A549 (cell line): ENCODE measurements at regions not wholly inside any gene's neighbourhood (a gene's known extent, or its start where the extent isn't known, plus 50 kb on each side); places are given as distances from the start of the nearest gene placed in this dataset.

Experiments
- ATAC-seq, 2 experiments: fragments of 200-7000 bp in 1 of 2; fragments of >200 bp in 1 of 2; cut with Nextera tagmentation in 1 of 2; cut with Tn5 transposase in 1 of 2; 3 replicates each; pipeline versions ENCODE4 v1.8.0 to v1.9.1; 2018 to 2020; ENCODE audit warnings: mild to moderate bottlenecking in 1 of 2, moderate library complexity in 1 of 2
- CTCF ChIA-PET: fragments of 300-600 bp; sonication (Branson Sonifier 250); formaldehyde crosslinking; extraction: SDS; loops from one replicate; lab custom pipeline; 2021; ENCODE audit warnings: antibody characterized with exemption, inconsistent platforms; lab: Yijun Ruan, JAX
- POLR2A ChIA-PET: fragments of 350-600 bp; formaldehyde crosslinking; extraction: SDS; loops from one replicate; lab custom pipeline; 2021; ENCODE audit warnings: antibody characterized with exemption, inconsistent platforms; lab: Yijun Ruan, JAX
- DNase-seq, 2 experiments: peaks; one replicate each; pipeline versions ENCODE4 v3.0.0 to v3.0.0-alpha.2; 2011 to 2016; ENCODE audit warnings: low read depth in 1 of 2, low spot score in 1 of 2
- FAIRE-seq: peaks from 2 replicates; lab custom pipeline; 2011; peaks lifted over from hg19 to GRCh38; lab: Jason Lieb, UNC
- H3K27ac ChIP-seq, 2 experiments: fragments of >200 bp; sonication (Bioruptor Twin); formaldehyde crosslinking; 3 replicates each; pipeline ENCODE4 v1.5.1; 2016 to 2017
- H3K4me1 ChIP-seq: fragments of >200 bp; sonication (Bioruptor Twin); formaldehyde crosslinking; 3 replicates; pipeline ENCODE4 v1.6.1; 2016
- H3K4me2 ChIP-seq: fragments of >200 bp; sonication (Bioruptor Twin); formaldehyde crosslinking; 3 replicates; pipeline ENCODE4 v1.6.1; 2016
- H3K4me3 ChIP-seq: fragments of >200 bp; sonication (Bioruptor Twin); formaldehyde crosslinking; 3 replicates; pipeline ENCODE4 v1.5.1; 2016
- H3K9me3 ChIP-seq: fragments of >200 bp; sonication (Bioruptor Twin); formaldehyde crosslinking; 3 replicates; pipeline ENCODE4 v1.6.1; 2016
- CHD2 ChIP-seq: fragments of 150-350 bp; IDR thresholded peaks from 2 replicates; pipeline ENCODE4 v1.6.1; 2014; ENCODE audit warnings: low read length; ENCODE audit not compliant: partially characterized antibody
- EHF ChIP-seq: fragments of 250-450 bp; sonication (Bioruptor Pico); IDR thresholded peaks from 2 replicates; pipeline ENCODE4 v1.5.0; 2020; ENCODE audit warnings: mild to moderate bottlenecking
- ESRRA ChIP-seq: fragments of 150-350 bp; IDR thresholded peaks from 2 replicates; pipeline ENCODE4 v1.6.1; 2014; ENCODE audit warnings: mild to moderate bottlenecking, low read length, borderline replicate concordance
- HEYL ChIP-seq: fragments of 250-450 bp; sonication (Bioruptor Pico); IDR thresholded peaks from 2 replicates; pipeline ENCODE4 v1.8.0; 2021; ENCODE audit warnings: mild to moderate bottlenecking, moderate library complexity
- HOXA7 ChIP-seq: fragments of 250-450 bp; sonication (Bioruptor Pico); IDR thresholded peaks from 2 replicates; pipeline ENCODE4 v1.5.0; 2020; ENCODE audit warnings: mild to moderate bottlenecking, moderate library complexity
- JUNB ChIP-seq: fragments of >200 bp; sonication (Bioruptor Twin); formaldehyde crosslinking; IDR thresholded peaks from 2 replicates; pipeline ENCODE4 v1.6.1; 2016
- MAFK ChIP-seq: fragments of 450-650 bp; IDR thresholded peaks from 2 replicates; pipeline ENCODE4 v1.6.1; 2014; ENCODE audit not compliant: partially characterized antibody
- MYC ChIP-seq: IDR thresholded peaks from 2 replicates; pipeline ENCODE4 v1.6.1; 2012; ENCODE audit warnings: mild to moderate bottlenecking, inconsistent platforms, low read length, improper control_type of control experiment, borderline replicate concordance
- NFE2L2 ChIP-seq: fragments of 150-350 bp; conservative IDR thresholded peaks from 2 replicates; pipeline ENCODE4 v1.6.1; 2014; ENCODE audit warnings: low read length
- NR3C1 ChIP-seq: fragments of >200 bp; sonication (Bioruptor Twin); formaldehyde crosslinking; IDR thresholded peaks from 3 replicates; pipeline ENCODE4 v1.6.1; 2017
- PHF8 ChIP-seq: fragments of 200-600 bp; sonication (generic); IDR thresholded peaks from 2 replicates; pipeline ENCODE4 v1.6.1; 2016; ENCODE audit warnings: low read depth, mild to moderate bottlenecking, antibody characterized with exemption, moderate library complexity, borderline replicate concordance
- POLR2A ChIP-seq: IDR thresholded peaks from 2 replicates; pipeline ENCODE4 v1.6.1; 2012; ENCODE audit warnings: mild to moderate bottlenecking, low read length
- POLR2AphosphoS2 ChIP-seq: conservative IDR thresholded peaks from 2 replicates; pipeline ENCODE4 v1.6.1; 2012; ENCODE audit warnings: low read length, improper control_type of control experiment, inconsistent platforms
- RCOR1 ChIP-seq: fragments of 150-350 bp; IDR thresholded peaks from 2 replicates; pipeline ENCODE4 v1.6.1; 2014; ENCODE audit warnings: antibody characterized with exemption, low read length, low read depth
- RFX5 ChIP-seq: fragments of 450-650 bp; IDR thresholded peaks from 2 replicates; pipeline ENCODE4 v1.7.1; 2014; ENCODE audit warnings: antibody characterized with exemption, mild to moderate bottlenecking, moderate library complexity
- RNF2 ChIP-seq: fragments of 200-600 bp; sonication (generic); IDR thresholded peaks from 2 replicates; pipeline ENCODE4 v1.6.1; 2016; ENCODE audit warnings: low read depth, mild to moderate bottlenecking, antibody characterized with exemption, moderate library complexity, borderline replicate concordance
- SREBF2 ChIP-seq: fragments of 450-650 bp; IDR thresholded peaks from 2 replicates; pipeline ENCODE4 v1.6.1; 2014; ENCODE audit warnings: mild to moderate bottlenecking, moderate library complexity
- TP53 ChIP-seq: fragments of 250-450 bp; sonication (Bioruptor Pico); IDR thresholded peaks from 2 replicates; pipeline ENCODE4 v1.5.0; 2021; ENCODE audit warnings: mild to moderate bottlenecking, moderate library complexity
- ZFP36 ChIP-seq: fragments of 450-650 bp; IDR thresholded peaks from 2 replicates; pipeline ENCODE4 v1.6.1; 2014; ENCODE audit warnings: borderline replicate concordance; ENCODE audit not compliant: partially characterized antibody
- WGBS: methylation state at CpG from one replicate; pipeline ENCODE4 v1.1.6; 2017; ENCODE audit errors: missing lambda C conversion rate; 5-methylcytosine and 5-hydroxymethylcytosine counted together
- TF ChIP-seq, protein P1 (sequence below): fragments of >200 bp; sonication (Bioruptor Twin); formaldehyde crosslinking; IDR thresholded peaks from 3 replicates; pipeline ENCODE4 v1.5.1; 2016
- TF ChIP-seq, protein P2 (sequence below): IDR thresholded peaks from 2 replicates; pipeline ENCODE4 v1.6.1; 2012
- TF ChIP-seq, protein P3 (sequence below): IDR thresholded peaks from 2 replicates; pipeline ENCODE4 v1.6.1; 2012

- no peak for TF ChIP-seq TP53
- TF ChIP-seq, all 56 proteins: peak for 0
Observed at GRCh38 chr12:90003688-90004087, 295.1 kb upstream of the ATP2B1 start (continued).

DNA sequence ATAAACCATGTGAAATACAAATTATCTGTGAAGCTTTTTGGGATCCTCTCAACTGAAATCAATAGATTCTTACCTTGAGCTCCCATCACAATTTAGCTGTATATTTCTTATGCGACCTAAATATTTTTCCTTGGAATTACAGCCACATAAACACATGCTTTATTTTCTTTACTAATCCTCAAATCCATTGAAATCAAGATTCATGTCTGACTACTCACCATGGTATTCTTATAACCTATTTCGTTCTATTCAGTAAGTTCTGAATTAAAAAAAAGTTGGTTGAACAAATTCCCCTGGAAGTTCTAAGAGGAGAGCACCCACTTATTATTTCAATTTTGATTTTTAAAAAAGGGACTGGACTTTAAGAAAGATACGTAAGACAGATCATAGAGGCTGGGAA lies 292.1 kb upstream of the ATP2B1 start:
- Histone ChIP-seq H3K27ac (no peak overlapping the region), H3K4me1 (no peaks in the 10 kb centered on the region), H3K9me3 (0 out of 3 replicates have a peak, but pooled peaks cover 3% of the 10 kb centered on the region), H3K4me3 (no peak overlapping the region), H3K4me2 (no peak overlapping the region)
- FAIRE-seq (no peak), DNase-seq (no peak), ATAC-seq (no peak)
- no peak for TF ChIP-seq SREBF2
- TF ChIP-seq MYC, result no peak
- CTCF ChIA-PET, result no interaction called here
- 80% methylated on average over 3 of the region's 3 CpGs for WGBS
- POLR2A ChIA-PET, result no interaction called here

DNA sequence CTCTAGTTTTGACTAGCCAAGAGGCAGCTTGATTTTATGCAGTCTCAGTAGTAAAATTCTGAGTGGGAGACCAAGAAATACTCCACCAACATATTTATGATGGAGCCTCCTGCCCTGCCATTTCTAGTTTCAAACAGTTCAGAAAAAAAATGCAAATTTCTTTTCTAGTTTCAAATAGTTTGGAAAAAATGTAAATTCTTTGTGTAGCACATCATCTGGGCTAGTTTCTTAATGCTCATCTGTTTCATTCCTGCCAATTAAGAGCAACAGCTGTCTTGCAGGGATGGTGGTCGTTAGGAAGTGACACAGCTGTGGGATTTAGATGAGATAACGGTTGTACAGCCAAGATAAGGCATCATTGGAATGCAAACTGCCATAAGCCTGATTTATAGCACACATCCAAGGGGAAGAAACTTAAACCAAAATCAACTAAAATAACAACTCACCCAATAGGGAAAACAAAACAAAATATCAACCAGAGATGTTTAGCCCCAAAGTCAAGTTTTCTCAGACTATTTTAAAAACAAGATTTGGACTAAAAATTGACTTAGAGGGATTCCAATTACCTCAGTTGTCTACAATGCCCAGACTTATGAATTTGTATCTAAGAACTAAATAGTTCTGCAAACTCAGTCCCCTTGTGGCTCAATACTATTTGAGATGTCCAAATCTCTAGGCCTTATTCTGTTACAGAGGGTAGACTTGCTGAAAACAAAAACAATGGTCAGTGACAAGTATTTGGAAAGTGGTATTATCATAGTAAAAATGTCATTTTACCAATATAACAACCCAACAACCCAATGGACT lies 291.3 kb upstream of the ATP2B1 start:
- ATAC-seq, result no peak
- WGBS, result 42% methylated on average over 2 of the region's 2 CpGs
- FAIRE-seq, result no peak
- TF ChIP-seq EHF (CRISPR knock-in tag) (no peak), NR3C1 (no peak)
- peaks cover 5% of the 10 kb centered on the region; the same call in 1 of the 3 replicates for H3K9me3 ChIP-seq
- H3K27ac ChIP-seq, result no peak overlapping the region
- ChIA-PET POLR2A (no interaction called here), CTCF (interaction anchor here (0.9 kb wide), 1 partner anchor 11 kb away, joined by 3 read pairs; no protein-coding TSS in a partner anchor)
- H3K4me3 ChIP-seq, result no peak overlapping the region
- H3K4me1 ChIP-seq, result no peaks in the 10 kb centered on the region
- DNase-seq, result no peak
- no peak overlapping the region for H3K4me2 ChIP-seq

GRCh38 chr12:89995870-89996269 lies 287.2 kb upstream of the ATP2B1 start:
- Histone ChIP-seq H3K9me3 (peaks cover 7% of the 10 kb centered on the region; the same call in 1 of the 3 replicates), H3K4me3 (no peak overlapping the region), H3K4me1 (no peaks in the 10 kb centered on the region), H3K4me2 (no peak overlapping the region), H3K27ac (no peak overlapping the region)
- TF ChIP-seq, protein P1, sequence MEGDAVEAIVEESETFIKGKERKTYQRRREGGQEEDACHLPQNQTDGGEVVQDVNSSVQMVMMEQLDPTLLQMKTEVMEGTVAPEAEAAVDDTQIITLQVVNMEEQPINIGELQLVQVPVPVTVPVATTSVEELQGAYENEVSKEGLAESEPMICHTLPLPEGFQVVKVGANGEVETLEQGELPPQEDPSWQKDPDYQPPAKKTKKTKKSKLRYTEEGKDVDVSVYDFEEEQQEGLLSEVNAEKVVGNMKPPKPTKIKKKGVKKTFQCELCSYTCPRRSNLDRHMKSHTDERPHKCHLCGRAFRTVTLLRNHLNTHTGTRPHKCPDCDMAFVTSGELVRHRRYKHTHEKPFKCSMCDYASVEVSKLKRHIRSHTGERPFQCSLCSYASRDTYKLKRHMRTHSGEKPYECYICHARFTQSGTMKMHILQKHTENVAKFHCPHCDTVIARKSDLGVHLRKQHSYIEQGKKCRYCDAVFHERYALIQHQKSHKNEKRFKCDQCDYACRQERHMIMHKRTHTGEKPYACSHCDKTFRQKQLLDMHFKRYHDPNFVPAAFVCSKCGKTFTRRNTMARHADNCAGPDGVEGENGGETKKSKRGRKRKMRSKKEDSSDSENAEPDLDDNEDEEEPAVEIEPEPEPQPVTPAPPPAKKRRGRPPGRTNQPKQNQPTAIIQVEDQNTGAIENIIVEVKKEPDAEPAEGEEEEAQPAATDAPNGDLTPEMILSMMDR, result no peak
- no peak for TF ChIP-seq RFX5
- no peak for TF ChIP-seq POLR2A
- no peak for TF ChIP-seq NFE2L2
- no peak for TF ChIP-seq ESRRA
- TF ChIP-seq ZFP36, result no peak
- no peak for TF ChIP-seq JUNB
- TF ChIP-seq POLR2AphosphoS2, result no peak
- TF ChIP-seq EHF (CRISPR knock-in tag), result no peak
- TF ChIP-seq, protein P2, sequence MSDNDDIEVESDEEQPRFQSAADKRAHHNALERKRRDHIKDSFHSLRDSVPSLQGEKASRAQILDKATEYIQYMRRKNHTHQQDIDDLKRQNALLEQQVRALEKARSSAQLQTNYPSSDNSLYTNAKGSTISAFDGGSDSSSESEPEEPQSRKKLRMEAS, result no peak
- TF ChIP-seq RNF2, result no peak
- no peak for TF ChIP-seq MAFK
- TF ChIP-seq PHF8, result no peak
- no peak for TF ChIP-seq HEYL (CRISPR knock-in tag)
- no peak for TF ChIP-seq RCOR1
- TF ChIP-seq, protein P3, sequence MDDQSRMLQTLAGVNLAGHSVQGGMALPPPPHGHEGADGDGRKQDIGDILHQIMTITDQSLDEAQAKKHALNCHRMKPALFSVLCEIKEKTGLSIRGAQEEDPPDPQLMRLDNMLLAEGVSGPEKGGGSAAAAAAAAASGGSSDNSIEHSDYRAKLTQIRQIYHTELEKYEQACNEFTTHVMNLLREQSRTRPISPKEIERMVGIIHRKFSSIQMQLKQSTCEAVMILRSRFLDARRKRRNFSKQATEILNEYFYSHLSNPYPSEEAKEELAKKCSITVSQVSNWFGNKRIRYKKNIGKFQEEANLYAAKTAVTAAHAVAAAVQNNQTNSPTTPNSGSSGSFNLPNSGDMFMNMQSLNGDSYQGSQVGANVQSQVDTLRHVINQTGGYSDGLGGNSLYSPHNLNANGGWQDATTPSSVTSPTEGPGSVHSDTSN, result no peak
- TF ChIP-seq HOXA7 (CRISPR knock-in tag), result no peak
- no peak for TF ChIP-seq CHD2
- DNase-seq (no peak), ATAC-seq (no peak), FAIRE-seq (no peak)
- CTCF ChIA-PET, result no interaction called here
- POLR2A ChIA-PET, result no interaction called here
- 67% methylated on average over 1 of the region's 1 CpG for WGBS
